ENCODE measurements at regions not wholly inside any gene's neighbourhood (a gene's known extent, or its start where the extent isn't known, plus 50 kb on each side); places are given as distances from the start of the nearest gene placed in this dataset.

DNA sequence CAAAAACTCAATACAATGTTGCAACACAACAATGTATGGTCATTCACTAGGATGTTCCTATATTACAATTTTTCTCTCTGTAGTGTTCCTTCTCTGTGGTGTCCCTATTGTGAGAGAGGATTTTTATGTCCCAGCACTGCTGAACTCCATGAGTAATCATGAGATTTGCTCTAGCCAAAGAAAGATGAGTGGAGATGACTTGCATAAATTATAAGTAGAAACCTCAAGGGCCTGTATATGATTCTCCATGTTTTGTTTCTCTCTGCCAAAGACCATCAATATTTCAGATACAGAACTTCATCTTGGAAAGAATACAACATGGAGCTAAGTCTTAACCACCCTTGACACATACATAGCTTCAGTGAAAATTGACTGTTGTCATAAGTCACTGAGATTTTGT, 579.1 kb downstream of the TMTC2 start:
- TF ChIP-seq, protein P1, sequence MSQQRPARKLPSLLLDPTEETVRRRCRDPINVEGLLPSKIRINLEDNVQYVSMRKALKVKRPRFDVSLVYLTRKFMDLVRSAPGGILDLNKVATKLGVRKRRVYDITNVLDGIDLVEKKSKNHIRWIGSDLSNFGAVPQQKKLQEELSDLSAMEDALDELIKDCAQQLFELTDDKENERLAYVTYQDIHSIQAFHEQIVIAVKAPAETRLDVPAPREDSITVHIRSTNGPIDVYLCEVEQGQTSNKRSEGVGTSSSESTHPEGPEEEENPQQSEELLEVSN (IDR thresholded peaks at IDR 0.05; ENCODE audit: borderline replicate concordance, low read depth) = no peak
- TF ChIP-seq ZFP36 (IDR thresholded peaks at IDR 0.05; ENCODE audit: borderline replicate concordance, partially characterized antibody) (no peak), POLR2A (IDR thresholded peaks at IDR 0.05; ENCODE audit: low read length) (no peak), RAD21 (conservative IDR thresholded peaks at IDR 0.05 in 1 of 2, IDR thresholded peaks at IDR 0.05 in 1 of 2) (no peak), TP53 (CRISPR knock-in tag; IDR thresholded peaks at IDR 0.05) (no peak), POLR2AphosphoS2 (conservative IDR thresholded peaks at IDR 0.05; ENCODE audit: low read length) (no peak), RFX5 (IDR thresholded peaks at IDR 0.05) (no peak), KDM5A (IDR thresholded peaks at IDR 0.05) (no peak), PHF8 (IDR thresholded peaks at IDR 0.05; ENCODE audit: borderline replicate concordance, low read depth) (no peak)
- TF ChIP-seq, protein P2, sequence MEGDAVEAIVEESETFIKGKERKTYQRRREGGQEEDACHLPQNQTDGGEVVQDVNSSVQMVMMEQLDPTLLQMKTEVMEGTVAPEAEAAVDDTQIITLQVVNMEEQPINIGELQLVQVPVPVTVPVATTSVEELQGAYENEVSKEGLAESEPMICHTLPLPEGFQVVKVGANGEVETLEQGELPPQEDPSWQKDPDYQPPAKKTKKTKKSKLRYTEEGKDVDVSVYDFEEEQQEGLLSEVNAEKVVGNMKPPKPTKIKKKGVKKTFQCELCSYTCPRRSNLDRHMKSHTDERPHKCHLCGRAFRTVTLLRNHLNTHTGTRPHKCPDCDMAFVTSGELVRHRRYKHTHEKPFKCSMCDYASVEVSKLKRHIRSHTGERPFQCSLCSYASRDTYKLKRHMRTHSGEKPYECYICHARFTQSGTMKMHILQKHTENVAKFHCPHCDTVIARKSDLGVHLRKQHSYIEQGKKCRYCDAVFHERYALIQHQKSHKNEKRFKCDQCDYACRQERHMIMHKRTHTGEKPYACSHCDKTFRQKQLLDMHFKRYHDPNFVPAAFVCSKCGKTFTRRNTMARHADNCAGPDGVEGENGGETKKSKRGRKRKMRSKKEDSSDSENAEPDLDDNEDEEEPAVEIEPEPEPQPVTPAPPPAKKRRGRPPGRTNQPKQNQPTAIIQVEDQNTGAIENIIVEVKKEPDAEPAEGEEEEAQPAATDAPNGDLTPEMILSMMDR (IDR thresholded peaks at IDR 0.05) = no peak

All from A549 (cell line).